Stimulated activated effector memory CD8-positive, alpha-beta T cell treated with anti-CD3 and anti-CD28 coated beads, Interleukin-12 subunit alpha, Interleukin-12 subunit beta, amount 100 ng/mL, for 72 hours (primary cell): ENCODE measurements at regions not wholly inside any gene's neighbourhood (a gene's known extent, or its start where the extent isn't known, plus 50 kb on each side); places are given as distances from the start of the nearest gene placed in this dataset.

ENCODE experiments used
- ATAC-seq: fragments of 150-1000 bp; cut with Tn5 transposase; 2 replicates; pipeline ENCODE4 v1.10.0; 2021
- DNase-seq, 2 donors: peaks; one replicate each; pipeline ENCODE4 v3.0.0; 2021 to 2022; ENCODE audit warnings: low spot score in 2 of 2
- H3K27ac Mint-ChIP-seq: one replicate; pipeline ENCODE4 v1.8.0; 2022; ENCODE audit warnings: mild to moderate bottlenecking, mixed read lengths
- H3K36me3 Mint-ChIP-seq: one replicate; pipeline ENCODE4 v1.8.0; 2022; ENCODE audit warnings: mild to moderate bottlenecking, mixed read lengths
- H3K4me1 Mint-ChIP-seq: one replicate; pipeline ENCODE4 v1.8.0; 2022; ENCODE audit warnings: mixed read lengths
- H3K4me3 Mint-ChIP-seq: one replicate; pipeline ENCODE4 v1.8.0; 2022; ENCODE audit warnings: mild to moderate bottlenecking, mixed read lengths
- H3K9me3 Mint-ChIP-seq: one replicate; pipeline ENCODE4 v1.8.0; 2022; ENCODE audit warnings: mixed read lengths

- no peak overlapping the region for H3K4me3 Mint-ChIP-seq
- ATAC-seq (no peak), DNase-seq (no peak)
- H3K4me1 Mint-ChIP-seq, result no peaks in the 10 kb centered on the region
- H3K9me3 Mint-ChIP-seq, result no peaks in the 10 kb centered on the region
- H3K36me3 Mint-ChIP-seq, result no peaks in the 10 kb centered on the region
- H3K27ac Mint-ChIP-seq, result no peak overlapping the region
Observed at GRCh38 chr1:226816576-226816975, 53.8 kb upstream of the PSEN2 start.

- DNase-seq (no peak), ATAC-seq (no peak)
- Mint-ChIP-seq H3K36me3 (no peaks in the 10 kb centered on the region), H3K4me3 (no peak overlapping the region), H3K4me1 (no peaks in the 10 kb centered on the region), H3K9me3 (no peaks in the 10 kb centered on the region), H3K27ac (no peak overlapping the region)
Observed at GRCh38 chr1:226814751-226815537, 55.5 kb upstream of the PSEN2 start.

- no peak overlapping the region for H3K27ac Mint-ChIP-seq
- ATAC-seq, result no peak
- H3K9me3 Mint-ChIP-seq, result no peaks in the 10 kb centered on the region
- H3K36me3 Mint-ChIP-seq, result no peaks in the 10 kb centered on the region
- H3K4me3 Mint-ChIP-seq, result no peak overlapping the region
- no peak for DNase-seq
- H3K4me1 Mint-ChIP-seq, result no peaks in the 10 kb centered on the region
Observed at GRCh38 chr1:226813671-226814591, 56.5 kb upstream of the PSEN2 start.

- Mint-ChIP-seq H3K4me1 (no peaks in the 10 kb centered on the region), H3K9me3 (no peaks in the 10 kb centered on the region), H3K27ac (no peak overlapping the region), H3K36me3 (no peaks in the 10 kb centered on the region), H3K4me3 (no peak overlapping the region)
- DNase-seq (no peak), ATAC-seq (no peak)
Observed at GRCh38 chr1:226810681-226811080, 59.7 kb upstream of the PSEN2 start.

- Mint-ChIP-seq H3K4me1 (no peaks in the 10 kb centered on the region), H3K9me3 (no peaks in the 10 kb centered on the region), H3K4me3 (no peak overlapping the region), H3K27ac (no peak overlapping the region), H3K36me3 (no peaks in the 10 kb centered on the region)
- ATAC-seq (no peak), DNase-seq (no peak)
Observed at GRCh38 chr1:226809785-226810571, 60.4 kb upstream of the PSEN2 start.

- Mint-ChIP-seq H3K4me3 (no peak overlapping the region), H3K4me1 (no peaks in the 10 kb centered on the region), H3K36me3 (no peaks in the 10 kb centered on the region), H3K27ac (no peak overlapping the region), H3K9me3 (no peaks in the 10 kb centered on the region)
- DNase-seq, result no peak
- no peak for ATAC-seq
Observed at GRCh38 chr1:226808501-226808900, 61.9 kb upstream of the PSEN2 start.

GRCh38 chr1:226806988-226807387, 63.4 kb upstream of the PSEN2 start:
- H3K27ac Mint-ChIP-seq, result no peak overlapping the region
- H3K4me1 Mint-ChIP-seq, result no peaks in the 10 kb centered on the region
- H3K4me3 Mint-ChIP-seq, result no peak overlapping the region
- DNase-seq (no peak), ATAC-seq (no peak)
- H3K9me3 Mint-ChIP-seq, result no peaks in the 10 kb centered on the region
- no peaks in the 10 kb centered on the region for H3K36me3 Mint-ChIP-seq

GRCh38 chr1:226804907-226805759, 65.3 kb upstream of the PSEN2 start:
- DNase-seq, result no peak
- H3K4me1 Mint-ChIP-seq, result peaks cover 8% of the 10 kb centered on the region
- no peak for ATAC-seq
- H3K4me3 Mint-ChIP-seq, result no peak overlapping the region
- H3K9me3 Mint-ChIP-seq, result no peaks in the 10 kb centered on the region
- peak overlapping the region; percentile 1 for H3K27ac Mint-ChIP-seq
- H3K36me3 Mint-ChIP-seq, result no peaks in the 10 kb centered on the region

- peaks cover 33% of the 10 kb centered on the region for H3K4me1 Mint-ChIP-seq
- no peaks in the 10 kb centered on the region for H3K36me3 Mint-ChIP-seq
- DNase-seq (no peak), ATAC-seq (no peak)
- no peak overlapping the region for H3K4me3 Mint-ChIP-seq
- no peak overlapping the region for H3K27ac Mint-ChIP-seq
- no peaks in the 10 kb centered on the region for H3K9me3 Mint-ChIP-seq
Observed at GRCh38 chr1:226800763-226801380, 61.8 kb upstream of the ITPKB start.

GRCh38 chr1:226799634-226800281, 60.7 kb upstream of the ITPKB start:
- peak overlapping the region; percentile 96 for H3K27ac Mint-ChIP-seq
- H3K4me1 Mint-ChIP-seq, result peaks cover 33% of the 10 kb centered on the region
- no peaks in the 10 kb centered on the region for H3K9me3 Mint-ChIP-seq

GRCh38 chr1:226798427-226799411, 59.6 kb upstream of the ITPKB start:
- H3K4me3 Mint-ChIP-seq, result peak overlapping the region; percentile 60
- ATAC-seq, result peak; percentile 90
- H3K4me1 Mint-ChIP-seq, result peaks cover 33% of the 10 kb centered on the region
- H3K27ac Mint-ChIP-seq, result peak overlapping the region; percentile 96
- peak; percentile 42 to 81 for DNase-seq
- H3K9me3 Mint-ChIP-seq, result no peaks in the 10 kb centered on the region
- no peaks in the 10 kb centered on the region for H3K36me3 Mint-ChIP-seq

More at GRCh38 chr1:226799634-226800281, 60.7 kb upstream of the ITPKB start:
- H3K4me3 Mint-ChIP-seq, result peak overlapping the region; percentile 60
- ATAC-seq (no peak), DNase-seq (no peak)
- no peaks in the 10 kb centered on the region for H3K36me3 Mint-ChIP-seq

GRCh38 chr1:226797151-226797550, 58.1 kb upstream of the ITPKB start:
- DNase-seq (no peak), ATAC-seq (no peak)
- peaks cover 33% of the 10 kb centered on the region for H3K4me1 Mint-ChIP-seq
- H3K27ac Mint-ChIP-seq, result peak overlapping the region; percentile 82
- no peaks in the 10 kb centered on the region for H3K9me3 Mint-ChIP-seq
- no peaks in the 10 kb centered on the region for H3K36me3 Mint-ChIP-seq
- H3K4me3 Mint-ChIP-seq, result no peak overlapping the region
